Panc1 (cell line): ENCODE measurements at regions not wholly inside any gene's neighbourhood (a gene's known extent, or its start where the extent isn't known, plus 50 kb on each side); places are given as distances from the start of the nearest gene placed in this dataset.

Source experiments
- ATAC-seq: fragments of 200-7000 bp; cut with Tn5 transposase; 2 replicates; pipeline ENCODE4 v1.9.1; 2020; ENCODE audit warnings: mild to moderate bottlenecking, moderate library complexity
- BruUV-seq: library from RNA; stranded (reverse); fragments of 400-500 nt; replicated peaks from 2 replicates; lab custom pipeline; 2021; lab: Mats Ljungman, UMichigan
- CTCF ChIA-PET: fragments of 300-600 bp; sonication (Branson Sonifier 250); formaldehyde crosslinking; loops from one replicate; lab custom pipeline; 2022; ENCODE audit warnings: antibody characterized with exemption; lab: Charles Lee
- POLR2A ChIA-PET: fragments of 300-600 bp; sonication (Branson Sonifier 250); formaldehyde crosslinking; loops from one replicate; lab custom pipeline; 2022; ENCODE audit warnings: antibody characterized with exemption; lab: Charles Lee
- DNase-seq: peaks from one replicate; pipeline ENCODE4 v3.0.0-alpha.2; 2010; ENCODE audit warnings: low read depth, low spot score
- H3K27ac ChIP-seq: 2 replicates; pipeline ENCODE4 v1.5.1; 2011; ENCODE audit warnings: mild to moderate bottlenecking, low read length, inconsistent platforms
- H3K27me3 ChIP-seq: fragments of 200-500 bp; sonication (Bioruptor generic); 2 replicates; pipeline ENCODE4 v1.6.0; 2014; ENCODE audit warnings: low read length, inconsistent platforms; ENCODE audit not compliant: control insufficient read depth, insufficient read depth
- H3K36me3 ChIP-seq: fragments of 200-500 bp; sonication (Bioruptor generic); 2 replicates; pipeline ENCODE4 v1.5.1; 2014; ENCODE audit warnings: inconsistent platforms, mild to moderate bottlenecking, low read length, moderate library complexity; ENCODE audit not compliant: control insufficient read depth, insufficient read depth
- H3K4me1 ChIP-seq: 2 replicates; pipeline ENCODE4 v1.5.1; 2011; ENCODE audit warnings: inconsistent platforms, mild to moderate bottlenecking, low read length, moderate library complexity; ENCODE audit not compliant: control insufficient read depth, insufficient read depth
- H3K4me3 ChIP-seq, 2 experiments: 2 replicates each; pipeline ENCODE4 v1.5.1; 2011 to 2012; ENCODE audit warnings: low read depth in 2 of 2, low read length in 2 of 2, mild to moderate bottlenecking in 2 of 2, inconsistent platforms in 1 of 2, moderate library complexity in 1 of 2
- H3K9me3 ChIP-seq: fragments of 200-500 bp; sonication (Bioruptor generic); 2 replicates; pipeline ENCODE4 v1.5.1; 2014; ENCODE audit warnings: low read depth, mild to moderate bottlenecking, inconsistent platforms, low read length, moderate library complexity; ENCODE audit not compliant: control insufficient read depth, insufficient read depth
- POLR2AphosphoS5 ChIP-seq: IDR thresholded peaks from 2 replicates; pipeline ENCODE4 v1.6.1; 2012; ENCODE audit warnings: mild to moderate bottlenecking, low read depth, low read length, moderate library complexity
- REST ChIP-seq, 2 experiments: IDR thresholded peaks; 2 replicates each; pipeline ENCODE4 v1.6.1; 2011 to 2012; ENCODE audit warnings: low read depth in 2 of 2, control low read depth in 1 of 2, low read length in 1 of 2, mild to moderate bottlenecking in 1 of 2, moderate library complexity in 1 of 2; ENCODE audit not compliant: insufficient read depth in 1 of 2
- SIN3A ChIP-seq: IDR thresholded peaks from 2 replicates; pipeline ENCODE4 v1.6.1; 2012; ENCODE audit warnings: low read depth, mild to moderate bottlenecking, low read length, moderate library complexity, borderline replicate concordance; ENCODE audit not compliant: insufficient read depth
- TCF7L2 ChIP-seq: IDR thresholded peaks from 2 replicates; pipeline ENCODE4 v1.6.1; 2011; ENCODE audit warnings: mild to moderate bottlenecking, low read depth, low read length, inconsistent platforms
- in situ Hi-C: cut with HindIII; loops from 2 replicates; pipeline ENCODE4 v1.10.0; 2016; ENCODE audit warnings: low sequenced_read_pairs, low pct_unique_long_range_greater_than_20kb
- intact Hi-C: fragments of 100-400 bp; cut with micrococcal nuclease; formaldehyde crosslinking; loops from one replicate; pipeline ENCODE4 v1.10.0; 2022; ENCODE audit not compliant: unreplicated experiment
- TF ChIP-seq, protein P1 (sequence below): fragments of 450-650 bp; IDR thresholded peaks from 2 replicates; pipeline ENCODE4 v1.5.1; 2017; ENCODE audit warnings: mild to moderate bottlenecking

DNA sequence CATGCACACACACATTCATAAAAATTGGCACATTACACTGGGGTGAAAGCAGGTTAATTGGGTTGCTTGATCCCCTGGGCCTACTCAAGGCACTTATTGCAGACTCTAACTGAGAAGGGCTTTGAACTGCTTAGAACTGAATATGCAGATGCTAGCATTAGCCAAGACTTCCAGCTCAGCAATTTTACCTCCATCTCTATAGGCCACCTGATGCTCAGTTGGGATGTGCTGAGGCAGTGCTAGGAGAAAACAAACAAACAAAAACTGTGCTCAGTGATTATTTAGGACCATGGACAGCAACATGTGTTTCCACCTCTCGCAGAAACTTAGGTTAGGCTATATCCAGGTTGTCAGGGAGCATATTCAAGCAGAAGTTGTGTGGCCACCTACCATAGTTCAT, 124.8 kb upstream of the WSCD2 start:
- TF ChIP-seq POLR2AphosphoS5 (no peak), SIN3A (no peak), REST (IDR thresholded peaks at IDR 0.05; ENCODE audit: insufficient read depth in 1 of 2, low read depth in 2 of 2, low read length in 1 of 2) (peak; percentile 86 to 90), TCF7L2 (no peak)
- TF ChIP-seq, protein P1, sequence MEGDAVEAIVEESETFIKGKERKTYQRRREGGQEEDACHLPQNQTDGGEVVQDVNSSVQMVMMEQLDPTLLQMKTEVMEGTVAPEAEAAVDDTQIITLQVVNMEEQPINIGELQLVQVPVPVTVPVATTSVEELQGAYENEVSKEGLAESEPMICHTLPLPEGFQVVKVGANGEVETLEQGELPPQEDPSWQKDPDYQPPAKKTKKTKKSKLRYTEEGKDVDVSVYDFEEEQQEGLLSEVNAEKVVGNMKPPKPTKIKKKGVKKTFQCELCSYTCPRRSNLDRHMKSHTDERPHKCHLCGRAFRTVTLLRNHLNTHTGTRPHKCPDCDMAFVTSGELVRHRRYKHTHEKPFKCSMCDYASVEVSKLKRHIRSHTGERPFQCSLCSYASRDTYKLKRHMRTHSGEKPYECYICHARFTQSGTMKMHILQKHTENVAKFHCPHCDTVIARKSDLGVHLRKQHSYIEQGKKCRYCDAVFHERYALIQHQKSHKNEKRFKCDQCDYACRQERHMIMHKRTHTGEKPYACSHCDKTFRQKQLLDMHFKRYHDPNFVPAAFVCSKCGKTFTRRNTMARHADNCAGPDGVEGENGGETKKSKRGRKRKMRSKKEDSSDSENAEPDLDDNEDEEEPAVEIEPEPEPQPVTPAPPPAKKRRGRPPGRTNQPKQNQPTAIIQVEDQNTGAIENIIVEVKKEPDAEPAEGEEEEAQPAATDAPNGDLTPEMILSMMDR = no peak
- BruUV-seq = no TSS peak
- POLR2A ChIA-PET = no interaction called here

DNA sequence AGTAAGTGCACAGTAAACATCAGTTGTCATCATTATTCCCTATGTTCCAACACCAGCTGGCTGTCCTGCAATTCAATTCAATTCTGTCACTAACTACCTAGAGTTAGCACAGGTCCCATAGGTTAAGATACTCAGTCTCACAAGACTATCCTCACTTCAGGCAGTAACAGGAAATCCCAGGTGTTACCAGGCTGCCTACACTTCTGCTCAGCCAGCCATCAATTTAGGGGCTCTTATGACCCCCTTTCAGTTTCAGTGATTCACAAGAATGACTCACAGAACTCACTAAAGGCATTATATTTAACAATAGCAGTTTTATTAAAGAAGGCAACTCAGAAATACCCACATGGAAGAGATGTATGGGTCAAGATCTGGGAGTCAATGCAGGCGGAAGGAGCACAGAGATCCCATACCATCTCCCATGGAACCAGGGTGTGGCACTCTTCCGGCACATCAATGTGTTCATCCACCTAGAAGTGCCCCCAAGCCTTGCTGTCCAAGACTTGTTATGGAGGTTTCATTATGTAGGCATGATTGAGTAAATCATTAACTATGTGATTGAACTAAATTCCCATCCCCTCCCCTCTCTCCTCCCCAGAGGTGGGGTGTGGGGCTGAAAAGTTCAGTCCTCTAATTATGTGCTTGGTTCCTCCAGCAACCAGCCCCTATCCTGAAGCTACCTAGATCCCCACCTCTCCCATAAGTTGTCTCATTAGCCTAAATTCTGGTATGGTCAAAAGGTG, 120.8 kb upstream of the WSCD2 start:
- H3K4me1 ChIP-seq = no peaks in the 10 kb centered on the region
- ChIA-PET CTCF (no interaction called here), POLR2A (no interaction called here)
- TF ChIP-seq POLR2AphosphoS5 = no peak
- TF ChIP-seq REST (IDR thresholded peaks at IDR 0.05; ENCODE audit: insufficient read depth in 1 of 2, low read depth in 2 of 2, low read length in 1 of 2) = no peak
- TF ChIP-seq, protein P1 = no peak
- no peak for TF ChIP-seq TCF7L2
- no peak for TF ChIP-seq SIN3A
- H3K4me3 ChIP-seq = no peak overlapping the region
- no peak for ATAC-seq
- H3K27ac ChIP-seq = no peak overlapping the region
- in situ Hi-C loops (no loop called here), intact Hi-C loops (no loop called here)
- H3K36me3 ChIP-seq = no peaks in the 10 kb centered on the region
- BruUV-seq = no TSS peak
- no peaks in the 10 kb centered on the region for H3K9me3 ChIP-seq
- no peak for DNase-seq
- no peaks in the 10 kb centered on the region for H3K27me3 ChIP-seq

More for the DNA sequence above, 124.8 kb upstream of the WSCD2 start:
- no peak overlapping the region for H3K27ac ChIP-seq
- in situ Hi-C loops (no loop called here), intact Hi-C loops (no loop called here)
- DNase-seq (no peak), ATAC-seq (no peak)
- H3K27me3 ChIP-seq = no peaks in the 10 kb centered on the region
- H3K9me3 ChIP-seq = no peaks in the 10 kb centered on the region
- no peaks in the 10 kb centered on the region for H3K4me1 ChIP-seq
- CTCF ChIA-PET = no interaction called here
- no peaks in the 10 kb centered on the region for H3K36me3 ChIP-seq
- no peak overlapping the region for H3K4me3 ChIP-seq
